ENCODE measurements at regions not wholly inside any gene's neighbourhood (a gene's known extent, or its start where the extent isn't known, plus 50 kb on each side); places are given as distances from the start of the nearest gene placed in this dataset.
A peak's percentile ranks its signal among the peaks of the same experiment; 100 is the strongest.

GRCh38 chr14:98819867-98820206 is 452.2 kb downstream of the BCL11B start:
- DNase-seq, result no peak

GRCh38 chr14:98822917-98823316 is 449.1 kb downstream of the BCL11B start:
- no peak for DNase-seq

GRCh38 chr14:98826618-98827017 is 445.4 kb downstream of the BCL11B start:
- DNase-seq, result peak in 2 of 6 experiments; percentile 12 to 31

GRCh38 chr14:98834119-98834518 is 437.9 kb downstream of the BCL11B start:
- DNase-seq, result no peak

- no peak for DNase-seq
Measured at GRCh38 chr14:98835051-98835824, 436.8 kb downstream of the BCL11B start.

GRCh38 chr14:98835825-98836100 is 436.2 kb downstream of the BCL11B start:
- no peak for DNase-seq

GRCh38 chr14:98840091-98840490 is 431.9 kb downstream of the BCL11B start:
- DNase-seq, result no peak

GRCh38 chr14:98840511-98840910 is 431.5 kb downstream of the BCL11B start:
- no peak for DNase-seq

- DNase-seq, result no peak
Measured at GRCh38 chr14:98844456-98844855, 427.5 kb downstream of the BCL11B start.

GRCh38 chr14:98847521-98848468 is 424.2 kb downstream of the BCL11B start:
- no peak for DNase-seq

GRCh38 chr14:98853063-98853729 is 418.8 kb downstream of the BCL11B start:
- no peak for DNase-seq

GRCh38 chr14:98855926-98856715 is 415.9 kb downstream of the BCL11B start:
- no peak for DNase-seq

- DNase-seq, result no peak
Measured at GRCh38 chr14:98858158-98858557, 413.8 kb downstream of the BCL11B start.

GRCh38 chr14:98858561-98858960 is 413.4 kb downstream of the BCL11B start:
- DNase-seq, result no peak

- DNase-seq, result no peak
Measured at GRCh38 chr14:98859301-98859700, 412.7 kb downstream of the BCL11B start.

GRCh38 chr14:98864211-98864610 is 407.8 kb downstream of the BCL11B start:
- no peak for DNase-seq

- no peak for DNase-seq
Measured at GRCh38 chr14:98867146-98867545, 404.9 kb downstream of the BCL11B start.

GRCh38 chr14:98867726-98868125 is 404.3 kb downstream of the BCL11B start:
- no peak for DNase-seq

- no peak for DNase-seq
Measured at GRCh38 chr14:98868866-98869265, 403.1 kb downstream of the BCL11B start.

- no peak for DNase-seq
Measured at GRCh38 chr14:98871796-98872195, 400.2 kb downstream of the BCL11B start.

GRCh38 chr14:98877065-98877464 is 394.9 kb downstream of the BCL11B start:
- DNase-seq, result no peak

- DNase-seq, result no peak
Measured at GRCh38 chr14:98878282-98878681, 393.7 kb downstream of the BCL11B start.

- no peak for DNase-seq
Measured at GRCh38 chr14:98886982-98887381, 385.0 kb downstream of the BCL11B start.
